ENCODE measurements at regions not wholly inside any gene's neighbourhood (a gene's known extent, or its start where the extent isn't known, plus 50 kb on each side); places are given as distances from the start of the nearest gene placed in this dataset.

GRCh38 chr19:30864391-30865215, 484.6 kb downstream of the TSHZ3 start:
- TF ChIP-seq CTCF (conservative IDR thresholded peaks at IDR 0.05 in 1 of 2, IDR thresholded peaks at IDR 0.05 in 1 of 2; ENCODE audit: extremely low read depth in 1 of 2, insufficient read depth in 1 of 2, low read depth in 1 of 2, low read length in 2 of 2) (no peak), EZH2 (IDR thresholded peaks at IDR 0.05; ENCODE audit: borderline replicate concordance, low read length) (no peak)

Measured in mammary epithelial cell (primary cell).